ENCODE measurements at regions not wholly inside any gene's neighbourhood (a gene's known extent, or its start where the extent isn't known, plus 50 kb on each side); places are given as distances from the start of the nearest gene placed in this dataset.

GRCh38 chr18:72652990-72653593 is 109.0 kb upstream of the CBLN2 start:
- FAIRE-seq: peak; percentile 13
- H2BK120ac ChIP-seq (replicated peaks; ENCODE audit: low read depth, low read length): no peak overlapping the region
- no peak overlapping the region for H2BK20ac ChIP-seq (ENCODE audit: low read length)
- WGBS, 2 experiments (ENCODE audit: extremely low coverage in 1 of 2, insufficient coverage in 1 of 2, insufficient read length in 1 of 2, insufficient replicate concordance in 2 of 2, low coverage in 1 of 2, low lambda C conversion rate in 2 of 2, missing lambda C conversion rate in 1 of 2): 82% methylated on average over 3 of the region's 3 CpGs; no CpG with 5 or more reads in 1 of the 2 experiments
- H4K91ac ChIP-seq (replicated peaks; ENCODE audit: insufficient read length, low read length): no peak overlapping the region
- H3K36me3 ChIP-seq (ENCODE audit: control insufficient read depth in 2 of 4, insufficient read depth in 4 of 4, low read length in 3 of 4): no peaks in the 10 kb centered on the region
- no peaks in the 10 kb centered on the region for H3K23me2 ChIP-seq (ENCODE audit: low read depth, low read length)
- H3K23ac ChIP-seq (ENCODE audit: insufficient read length): no peak overlapping the region
- no peak overlapping the region for H3K4me3 ChIP-seq (ENCODE audit: extremely low read depth in 1 of 4, insufficient read depth in 2 of 4, low read depth in 3 of 4, low read length in 4 of 4)
- H4K5ac ChIP-seq (ENCODE audit: insufficient read length, low read depth, low read length): no peak overlapping the region
- no peak overlapping the region for H3K4me2 ChIP-seq (ENCODE audit: insufficient read depth in 1 of 2, low read depth in 2 of 2, low read length in 2 of 2)
- no peaks in the 10 kb centered on the region for H3K79me1 ChIP-seq (ENCODE audit: low read depth, low read length)
- no peak overlapping the region for H3K9ac ChIP-seq (replicated peaks in 1 of 4; ENCODE audit: extremely low read depth in 1 of 4, low read depth in 3 of 4, low read length in 3 of 4)
- no peak overlapping the region for H2AK5ac ChIP-seq (ENCODE audit: low read depth, low read length)
- peak; percentile 29 to 77 for DNase-seq (ENCODE audit: low read depth in 1 of 2, low spot score in 2 of 2)
- POLR2A ChIA-PET (ENCODE audit: partially characterized antibody): no interaction called here
- peaks cover 30 to 33% of the 10 kb centered on the region in 2 experiments; a peak in 3 of 4 replicates for H3K9me3 ChIP-seq (ENCODE audit: insufficient read depth in 2 of 2, low read depth in 1 of 2, low read length in 1 of 2)
- no peaks in the 10 kb centered on the region for H3K27me3 ChIP-seq (replicated peaks in 1 of 4; ENCODE audit: control insufficient read depth in 3 of 4, extremely low read depth in 1 of 4, insufficient read depth in 3 of 4, low read length in 3 of 4)
- no peaks in the 10 kb centered on the region for H3K79me2 ChIP-seq (ENCODE audit: control insufficient read depth in 1 of 2, insufficient read depth in 2 of 2, low read length in 2 of 2)
- no peak overlapping the region for H4K8ac ChIP-seq (ENCODE audit: extremely low read depth, insufficient read depth, low read length)
- H4K20me1 ChIP-seq (replicated peaks in 1 of 2; ENCODE audit: control insufficient read depth in 1 of 2, insufficient read depth in 2 of 2, low read length in 2 of 2): no peaks in the 10 kb centered on the region
- H2BK5ac ChIP-seq (ENCODE audit: low read depth, low read length): no peak overlapping the region
- no peak overlapping the region for H3K4ac ChIP-seq (replicated peaks; ENCODE audit: insufficient read length, low read depth, low read length)
- H3K4me1 ChIP-seq (replicated peaks in 1 of 4; ENCODE audit: control insufficient read depth in 3 of 4, insufficient read depth in 4 of 4, low read length in 3 of 4): no peaks in the 10 kb centered on the region
- no peak overlapping the region for H2AFZ ChIP-seq (ENCODE audit: low read length)
- H3K56ac ChIP-seq (replicated peaks; ENCODE audit: insufficient read length, low read depth, low read length): no peak overlapping the region
- CTCF ChIA-PET (ENCODE audit: partially characterized antibody): interaction anchor here (0.9 to 1.4 kb wide), 5 partner anchors 8 to 20 kb away, joined by 3 to 6 read pairs (median 5); no protein-coding TSS in a partner anchor
- no peak overlapping the region for H3K18ac ChIP-seq (ENCODE audit: extremely low read depth, low read length)
- no peak overlapping the region for H3K14ac ChIP-seq (ENCODE audit: insufficient read length)
- no peak overlapping the region for H3K27ac ChIP-seq (ENCODE audit: low read depth, low read length)
- H2BK15ac ChIP-seq (ENCODE audit: low read length): no peak overlapping the region
- no peak overlapping the region for H2BK12ac ChIP-seq (ENCODE audit: low read depth, low read length)
- TF ChIP-seq RAD21 (IDR thresholded peaks at IDR 0.05 in 1 of 2, conservative IDR thresholded peaks at IDR 0.05 in 1 of 2; ENCODE audit: low read depth in 2 of 2, low read length in 2 of 2) (peak; percentile 62 to 70), HDAC2 (IDR thresholded peaks at IDR 0.05; ENCODE audit: borderline replicate concordance in 1 of 2, low read depth in 2 of 2, low read length in 2 of 2) (no peak), CTCF (IDR thresholded peaks at IDR 0.05; ENCODE audit: control extremely low read depth in 1 of 3, insufficient read depth in 1 of 3, low read depth in 1 of 3, low read length in 3 of 3) (peak; percentile 8 to 46 (median 40); a peak in 3 of 4 replicates), RBBP5 (IDR thresholded peaks at IDR 0.05; ENCODE audit: borderline replicate concordance, low read depth, low read length) (no peak), YY1 (IDR thresholded peaks at IDR 0.05; ENCODE audit: low read depth, low read length) (no peak), SIX5 (IDR thresholded peaks at IDR 0.05; ENCODE audit: low read depth, low read length) (no peak), JUND (IDR thresholded peaks at IDR 0.05; ENCODE audit: low read length) (no peak), TAF7 (optimal IDR thresholded peaks at IDR 0.05; ENCODE audit: borderline replicate concordance, low read depth, low read length) (no peak), KDM4A (IDR thresholded peaks at IDR 0.05; ENCODE audit: low read depth, low read length, severe bottlenecking) (no peak)
